H1 (cell line): ENCODE measurements at regions not wholly inside any gene's neighbourhood (a gene's known extent, or its start where the extent isn't known, plus 50 kb on each side); places are given as distances from the start of the nearest gene placed in this dataset.

Source experiments
- CTCF ChIA-PET: fragments of 300-600 bp; sonication (Branson Sonifier 250); formaldehyde crosslinking; loops from one replicate; lab custom pipeline; 2021; ENCODE audit not compliant: partially characterized antibody; lab: Charles Lee
- POLR2A ChIA-PET: fragments of 300-600 bp; sonication (Branson Sonifier 250); formaldehyde crosslinking; loops from one replicate; lab custom pipeline; 2021; ENCODE audit warnings: inconsistent platforms; ENCODE audit not compliant: partially characterized antibody; lab: Charles Lee
- DNase-seq, 2 experiments: peaks; one replicate each; pipeline versions ENCODE4 v3.0.0 to v3.0.0-alpha.2; 2010 to 2022; ENCODE audit warnings: low spot score in 2 of 2, low read depth in 1 of 2, mixed read lengths in 1 of 2
- FAIRE-seq: peaks from 2 replicates; lab custom pipeline; 2011; peaks lifted over from hg19 to GRCh38; lab: Jason Lieb, UNC
- H2AFZ ChIP-seq: 2 replicates; pipeline ENCODE4 v1.8.1; 2012; ENCODE audit warnings: low read length, inconsistent platforms
- H2AK5ac ChIP-seq: 2 replicates; pipeline ENCODE4 v1.6.1; 2013; ENCODE audit warnings: low read depth, low read length
- H2BK120ac ChIP-seq: replicated peaks from 2 replicates; pipeline ENCODE3; 2013; ENCODE audit warnings: low read depth, low read length, inconsistent platforms
- H2BK12ac ChIP-seq: 2 replicates; pipeline ENCODE4 v1.6.1; 2013; ENCODE audit warnings: low read depth, low read length
- H2BK15ac ChIP-seq: 2 replicates; pipeline ENCODE4 v1.6.1; 2013; ENCODE audit warnings: low read length
- H2BK20ac ChIP-seq: 2 replicates; pipeline ENCODE4 v1.6.1; 2013; ENCODE audit warnings: low read length
- H2BK5ac ChIP-seq: 2 replicates; pipeline ENCODE4 v1.6.1; 2013; ENCODE audit warnings: low read depth, low read length
- H3K14ac ChIP-seq: 2 replicates; pipeline ENCODE4 v1.6.1; 2013; ENCODE audit warnings: inconsistent platforms; ENCODE audit not compliant: insufficient read length
- H3K18ac ChIP-seq: 2 replicates; pipeline ENCODE4 v1.6.1; 2013; ENCODE audit warnings: low read length; ENCODE audit errors: extremely low read depth
- H3K23ac ChIP-seq: 2 replicates; pipeline ENCODE4 v1.6.1; 2013; ENCODE audit warnings: inconsistent platforms; ENCODE audit not compliant: insufficient read length
- H3K23me2 ChIP-seq: 2 replicates; pipeline ENCODE4 v1.6.1; 2013; ENCODE audit warnings: low read depth, low read length
- H3K27ac ChIP-seq: 2 replicates; pipeline ENCODE4 v1.6.1; 2011; ENCODE audit warnings: low read depth, low read length, inconsistent platforms
- H3K27me3 ChIP-seq, 4 experiments: replicated peaks in 1 of 4; 1 replicate in 1 of 4; 2 replicates in 3 of 4; pipeline versions ENCODE4 v1.6.1 to v1.8.1; 2011 to 2013; ENCODE audit warnings: low read length in 3 of 4, mild to moderate bottlenecking in 3 of 4, inconsistent platforms in 2 of 4, mixed read lengths in 2 of 4, moderate library complexity in 1 of 4; ENCODE audit not compliant: control insufficient read depth in 3 of 4, insufficient read depth in 3 of 4; ENCODE audit errors: extremely low read depth in 1 of 4
- H3K36me3 ChIP-seq, 4 experiments: 2 replicates each; pipeline versions ENCODE4 v1.6.1 to v1.8.1; 2011 to 2013; ENCODE audit warnings: mild to moderate bottlenecking in 4 of 4, low read length in 3 of 4, moderate library complexity in 2 of 4, control low read depth in 1 of 4, inconsistent platforms in 1 of 4; ENCODE audit not compliant: insufficient read depth in 4 of 4, control insufficient read depth in 2 of 4
- H3K4ac ChIP-seq: replicated peaks from 2 replicates; pipeline ENCODE3; 2013; ENCODE audit warnings: low read length, low read depth, mixed read lengths, inconsistent platforms; ENCODE audit not compliant: insufficient read length
- H3K4me1 ChIP-seq, 4 experiments: replicated peaks in 1 of 4; 1 replicate in 1 of 4; 2 replicates in 3 of 4; pipeline versions ENCODE4 v1.6.1 to v1.8.1; 2011 to 2013; ENCODE audit warnings: low read length in 3 of 4, inconsistent platforms in 2 of 4, mixed read lengths in 1 of 4; ENCODE audit not compliant: insufficient read depth in 4 of 4, control insufficient read depth in 3 of 4
- H3K4me2 ChIP-seq, 2 experiments: 2 replicates each; pipeline versions ENCODE4 v1.6.1 to v1.8.1; 2011 to 2013; ENCODE audit warnings: low read depth in 2 of 2, low read length in 2 of 2, control low read depth in 1 of 2, inconsistent platforms in 1 of 2, mild to moderate bottlenecking in 1 of 2; ENCODE audit not compliant: insufficient read depth in 1 of 2
- H3K4me3 ChIP-seq, 4 experiments: fragments of 200-600, 300-600 bp in 1 of 4; sonication (generic), shearing (Covaris generic), sonication (Bioruptor Twin) in 1 of 4; 2 replicates each; pipeline versions ENCODE4 v1.5.1 to v1.8.1; 2011 to 2016; ENCODE audit warnings: low read length in 4 of 4, low read depth in 3 of 4, control low read depth in 2 of 4, inconsistent platforms in 2 of 4, mild to moderate bottlenecking in 2 of 4, mixed read lengths in 1 of 4, moderate library complexity in 1 of 4; ENCODE audit not compliant: insufficient read depth in 2 of 4; ENCODE audit errors: extremely low read depth in 1 of 4
- H3K56ac ChIP-seq: replicated peaks from 2 replicates; pipeline ENCODE3; 2013; ENCODE audit warnings: low read depth, mild to moderate bottlenecking, mixed read lengths, low read length, inconsistent platforms; ENCODE audit not compliant: insufficient read length
- H3K79me1 ChIP-seq: 2 replicates; pipeline ENCODE4 v1.6.1; 2013; ENCODE audit warnings: low read depth, low read length, control low read depth
- H3K79me2 ChIP-seq, 2 experiments: 2 replicates each; pipeline versions ENCODE4 v1.6.1 to v1.8.1; 2012 to 2013; ENCODE audit warnings: low read length in 2 of 2, mild to moderate bottlenecking in 2 of 2, inconsistent platforms in 1 of 2; ENCODE audit not compliant: insufficient read depth in 2 of 2, control insufficient read depth in 1 of 2
- H3K9ac ChIP-seq, 4 experiments: replicated peaks in 1 of 4; 1 replicate in 1 of 4; 2 replicates in 3 of 4; pipeline versions ENCODE4 v1.6.1 to v1.8.1; 2011 to 2013; ENCODE audit warnings: low read depth in 3 of 4, low read length in 3 of 4, control low read depth in 2 of 4, mild to moderate bottlenecking in 2 of 4, moderate library complexity in 2 of 4, inconsistent platforms in 1 of 4; ENCODE audit errors: extremely low read depth in 1 of 4
- H3K9me3 ChIP-seq, 2 experiments: 2 replicates each; pipeline versions ENCODE4 v1.6.1 to v1.8.1; 2012 to 2013; ENCODE audit warnings: mild to moderate bottlenecking in 2 of 2, moderate library complexity in 2 of 2, control low read depth in 1 of 2, inconsistent platforms in 1 of 2, low read depth in 1 of 2, low read length in 1 of 2, mixed read lengths in 1 of 2; ENCODE audit not compliant: insufficient read depth in 2 of 2
- H4K20me1 ChIP-seq, 2 experiments: replicated peaks in 1 of 2; 2 replicates each; pipeline versions ENCODE3 to v1.8.1; 2011 to 2013; ENCODE audit warnings: inconsistent platforms in 2 of 2, low read length in 2 of 2, mild to moderate bottlenecking in 1 of 2; ENCODE audit not compliant: insufficient read depth in 2 of 2, control insufficient read depth in 1 of 2
- H4K5ac ChIP-seq: 2 replicates; pipeline ENCODE4 v1.6.1; 2013; ENCODE audit warnings: low read length, low read depth, mixed read lengths, inconsistent platforms; ENCODE audit not compliant: insufficient read length
- H4K8ac ChIP-seq: 2 replicates; pipeline ENCODE4 v1.8.0; 2013; ENCODE audit warnings: mild to moderate bottlenecking, moderate library complexity, low read length, inconsistent platforms; ENCODE audit not compliant: insufficient read depth; ENCODE audit errors: extremely low read depth
- H4K91ac ChIP-seq: replicated peaks from 2 replicates; pipeline ENCODE3; 2013; ENCODE audit warnings: low read length, mixed read lengths, inconsistent platforms; ENCODE audit not compliant: insufficient read length
- ASH2L ChIP-seq: fragments of 200-600, 300-600 bp; sonication (generic); IDR thresholded peaks from one replicate; pipeline ENCODE4 v1.7.1; 2017; ENCODE audit warnings: low read length
- CBX5 ChIP-seq: fragments of 300-800, 300-1000 bp; sonication (generic); IDR thresholded peaks from 2 replicates; pipeline ENCODE4 v1.7.1; 2016; ENCODE audit warnings: antibody characterized with exemption, low read length, low read depth
- CEBPB ChIP-seq: IDR thresholded peaks from 2 replicates; pipeline ENCODE4 v1.6.1; 2012; ENCODE audit warnings: low read depth, low read length
- CHD2 ChIP-seq: IDR thresholded peaks from 2 replicates; pipeline ENCODE4 v1.6.1; 2012; ENCODE audit warnings: low read length, improper control_type of control experiment
- GTF2F1 ChIP-seq: IDR thresholded peaks from 2 replicates; pipeline ENCODE4 v1.6.1; 2012; ENCODE audit warnings: low read depth, low read length, improper control_type of control experiment, borderline replicate concordance
- JUND ChIP-seq: IDR thresholded peaks from 2 replicates; pipeline ENCODE4 v1.6.1; 2011; ENCODE audit warnings: mild to moderate bottlenecking, improper control_type of control experiment, low read length
- RBBP5 ChIP-seq: IDR thresholded peaks from 2 replicates; pipeline ENCODE4 v1.7.1; 2012; ENCODE audit warnings: low read depth, mild to moderate bottlenecking, inconsistent platforms, low read length, moderate library complexity, borderline replicate concordance
- RNF2 ChIP-seq: fragments of 200-900, 300-1000 bp; sonication (generic); IDR thresholded peaks from 2 replicates; pipeline ENCODE4 v1.7.1; 2016; ENCODE audit warnings: borderline replicate concordance, low read depth, mild to moderate bottlenecking, antibody characterized with exemption, low read length; ENCODE audit not compliant: poor library complexity, severe bottlenecking; ENCODE audit errors: missing control alignments
- RXRA ChIP-seq: IDR thresholded peaks from 2 replicates; pipeline ENCODE4 v1.6.1; 2011; ENCODE audit warnings: low read depth, mild to moderate bottlenecking, low read length, moderate library complexity; ENCODE audit not compliant: insufficient read depth
- SIX5 ChIP-seq: IDR thresholded peaks from 2 replicates; pipeline ENCODE4 v1.6.1; 2011; ENCODE audit warnings: mild to moderate bottlenecking, low read depth, low read length
- SP4 ChIP-seq: IDR thresholded peaks from 2 replicates; pipeline ENCODE4 v1.6.1; 2012; ENCODE audit warnings: low read length, inconsistent platforms
- SRF ChIP-seq: IDR thresholded peaks from 2 replicates; pipeline ENCODE4 v1.6.1; 2011; ENCODE audit warnings: mild to moderate bottlenecking, low read depth, low read length, moderate library complexity
- TAF1 ChIP-seq: IDR thresholded peaks from 2 replicates; pipeline ENCODE4 v1.6.1; 2011; ENCODE audit warnings: mild to moderate bottlenecking, low read depth, low read length
- WGBS, 2 experiments: shearing (Covaris generic) in 1 of 2; methylation state at CpG; one replicate each; pipeline versions ENCODE4 v1.1.6 to v1.1.7; 2013 to 2015; ENCODE audit warnings: low lambda C conversion rate in 2 of 2, mixed read lengths in 2 of 2, inconsistent platforms in 1 of 2, low coverage in 1 of 2, missing lambda C conversion rate in 1 of 2; ENCODE audit not compliant: insufficient replicate concordance in 2 of 2, insufficient coverage in 1 of 2, insufficient read length in 1 of 2; ENCODE audit errors: extremely low coverage in 1 of 2, missing lambda C conversion rate in 1 of 2; 5-methylcytosine and 5-hydroxymethylcytosine counted together
- TF ChIP-seq, protein P1 (sequence below): IDR thresholded peaks from 2 replicates; pipeline ENCODE4 v1.6.1; 2012; ENCODE audit warnings: low read length, inconsistent platforms

DNA sequence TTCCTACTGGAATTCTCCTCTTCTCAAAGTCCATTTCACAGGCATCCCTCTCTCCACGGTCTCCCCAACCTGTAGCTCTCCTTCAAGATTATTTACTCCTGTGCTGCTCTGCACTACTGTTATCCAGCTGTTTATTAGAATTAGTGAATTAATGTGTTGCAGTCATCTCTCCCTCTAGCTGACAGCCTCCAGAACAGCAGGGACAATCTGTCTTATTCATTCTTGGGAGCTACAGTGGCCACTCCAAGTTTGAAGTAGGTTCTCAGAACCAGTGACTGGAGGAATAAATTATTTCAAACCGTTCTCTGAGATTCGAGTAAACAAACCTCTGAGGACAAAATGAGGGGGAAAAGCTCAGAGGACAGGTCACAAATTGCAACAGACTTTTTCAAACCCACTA, 330.9 kb downstream of the RRAGC start:
- Histone ChIP-seq H3K9ac (no peak overlapping the region), H4K8ac (no peak overlapping the region), H2BK120ac (no peak overlapping the region), H3K14ac (no peak overlapping the region), H4K5ac (no peak overlapping the region), H3K4me2 (no peak overlapping the region), H3K23me2 (no peaks in the 10 kb centered on the region), H2AK5ac (no peak overlapping the region), H4K20me1 (no peaks in the 10 kb centered on the region), H3K9me3 (no peaks in the 10 kb centered on the region; a peak in 1 of 4 replicates), H2AFZ (no peak overlapping the region), H3K79me2 (no peaks in the 10 kb centered on the region), H3K4me1 (no peaks in the 10 kb centered on the region), H2BK5ac (no peak overlapping the region), H3K27me3 (no peaks in the 10 kb centered on the region), H3K18ac (no peak overlapping the region), H2BK15ac (no peak overlapping the region), H3K27ac (no peak overlapping the region), H2BK12ac (no peak overlapping the region), H3K79me1 (no peaks in the 10 kb centered on the region; the same call in 1 of the 2 replicates), H3K56ac (no peak overlapping the region), H3K4me3 (no peak overlapping the region), H3K36me3 (no peaks in the 10 kb centered on the region), H4K91ac (no peak overlapping the region), H3K4ac (no peak overlapping the region), H2BK20ac (no peak overlapping the region), H3K23ac (no peak overlapping the region)
- no peak for TF ChIP-seq CBX5
- no peak for TF ChIP-seq TAF1
- no peak for TF ChIP-seq RXRA
- no peak for TF ChIP-seq ASH2L
- TF ChIP-seq, protein P1, sequence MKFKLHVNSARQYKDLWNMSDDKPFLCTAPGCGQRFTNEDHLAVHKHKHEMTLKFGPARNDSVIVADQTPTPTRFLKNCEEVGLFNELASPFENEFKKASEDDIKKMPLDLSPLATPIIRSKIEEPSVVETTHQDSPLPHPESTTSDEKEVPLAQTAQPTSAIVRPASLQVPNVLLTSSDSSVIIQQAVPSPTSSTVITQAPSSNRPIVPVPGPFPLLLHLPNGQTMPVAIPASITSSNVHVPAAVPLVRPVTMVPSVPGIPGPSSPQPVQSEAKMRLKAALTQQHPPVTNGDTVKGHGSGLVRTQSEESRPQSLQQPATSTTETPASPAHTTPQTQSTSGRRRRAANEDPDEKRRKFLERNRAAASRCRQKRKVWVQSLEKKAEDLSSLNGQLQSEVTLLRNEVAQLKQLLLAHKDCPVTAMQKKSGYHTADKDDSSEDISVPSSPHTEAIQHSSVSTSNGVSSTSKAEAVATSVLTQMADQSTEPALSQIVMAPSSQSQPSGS: no peak
- TF ChIP-seq RNF2: no peak
- no peak for TF ChIP-seq JUND
- TF ChIP-seq SIX5: no peak
- TF ChIP-seq SRF: no peak
- TF ChIP-seq SP4: no peak
- no peak for TF ChIP-seq RBBP5
- no peak for TF ChIP-seq GTF2F1
- TF ChIP-seq CHD2: no peak
- no peak for TF ChIP-seq CEBPB
- DNase-seq: no peak
- 84% methylated on average over 3 of the region's 3 CpGs; no CpG with 5 or more reads in 1 of the 2 experiments for WGBS, 2 experiments
- ChIA-PET CTCF (interaction anchor here (0.9 to 2.7 kb wide), 6 partner anchors 16 to 306 kb away, joined by 3 to 9 read pairs (median 4); no protein-coding TSS in a partner anchor), POLR2A (interaction anchor here (1.4 kb wide), 1 partner anchor 97 kb away, joined by 3 read pairs; no protein-coding TSS in a partner anchor)
- no peak for FAIRE-seq
